Pancreas (tissue), 10 donors: ENCODE measurements at regions not wholly inside any gene's neighbourhood (a gene's known extent, or its start where the extent isn't known, plus 50 kb on each side); places are given as distances from the start of the nearest gene placed in this dataset.

ENCODE experiments used
- ATAC-seq, 4 donors: fragments of 200-7000 bp; cut with Tn5 transposase; one replicate each; pipeline versions ENCODE4 v1.8.0 to v1.9.1; 2020; ENCODE audit warnings: mild to moderate bottlenecking in 4 of 4, moderate library complexity in 4 of 4
- DNase-seq, 6 donors: peaks; one replicate each; pipeline ENCODE4 v3.0.0-alpha.2; 2020
- FAIRE-seq: peaks from 2 replicates; lab custom pipeline; 2012; peaks lifted over from hg19 to GRCh38; lab: Jason Lieb, UNC
- H3K27ac ChIP-seq, 4 donors: fragments of 200-600 bp; sonication (generic); 1 replicate in 3 of 4; 2 replicates in 1 of 4; pipeline versions ENCODE4 v1.5.0 to v1.8.0; 2020
- H3K27me3 ChIP-seq, 4 donors: fragments of 200-600 bp; one replicate each; pipeline ENCODE4 v1.8.0; 2021
- H3K36me3 ChIP-seq, 3 donors: fragments of 200-600 bp; sonication (generic) in 1 of 3; one replicate each; pipeline versions ENCODE4 v1.5.0 to v1.8.0; 2020 to 2021
- H3K4me1 ChIP-seq, 3 donors: fragments of 200-600 bp; one replicate each; pipeline ENCODE4 v1.8.0; 2021
- H3K4me3 ChIP-seq, 4 donors: fragments of 200-600 bp; sonication (generic) in 2 of 4; one replicate each; pipeline versions ENCODE4 v1.5.0 to v1.8.0; 2020 to 2021
- H3K9me3 ChIP-seq, 4 donors: fragments of 200-600 bp; one replicate each; pipeline ENCODE4 v1.8.0; 2021
- WGBS, 2 donors: extraction: QIAGEN DNeasy Blood & Tissue Kit; methylation state at CpG; one replicate each; pipeline ENCODE4 v1.1.7; 2013; 5-methylcytosine and 5-hydroxymethylcytosine counted together
- intact Hi-C, 3 donors: fragments of 100-400 bp; cut with DNase I; formaldehyde crosslinking; loops; one replicate each; pipeline versions ENCODE4 v1.11.1 to v1.14.2; 2022
- TF ChIP-seq, protein P1 (sequence below), 4 donors: fragments of 200-600 bp; sonication (generic) in 3 of 4; IDR thresholded peaks; one replicate each; pipeline versions ENCODE4 v1.5.0 to v1.8.0; 2021; ENCODE audit warnings: antibody characterized with exemption in 4 of 4
- donor health status: healthy with polysubstance abuse.
- donor health status: DM: no; HTN: no; CAD: no; lungs with moderate emphysema.
- donor health status: DM: no; HTN: no; CAD: no.
- donor health status: control.
- donor health status: control.
- donor health status: Bipolar disorder and iron deficiency.
- donor health status: DM: yes; HTN: yes; CAD: no.
- donor health status: DM: no; HTN: no; CAD: no.
- donor health status: DM: no; HTN: no; CAD: no.
- donor health status: DM: yes; HTN: yes; CAD: no.

DNA sequence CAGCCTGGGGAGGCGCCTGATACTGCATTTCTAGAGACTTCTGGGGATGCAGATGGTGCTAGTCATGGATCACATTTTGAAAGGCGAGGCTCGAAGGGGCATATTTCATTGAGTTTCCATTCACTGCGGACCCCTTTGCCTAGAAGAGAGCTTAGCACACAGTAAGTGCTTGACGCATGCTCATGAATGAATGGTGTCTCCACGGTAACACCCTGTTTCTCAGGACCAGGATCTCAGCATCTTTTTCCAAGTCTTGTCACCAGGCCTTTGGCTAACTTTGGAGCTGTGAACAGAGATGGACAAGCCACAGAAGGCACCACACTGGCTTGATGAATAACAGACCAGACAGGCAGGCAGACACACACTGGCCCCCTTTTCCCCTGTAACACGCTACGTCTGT lies 151.3 kb downstream of the FOXL1 start:
- ATAC-seq (no peak), DNase-seq (no peak), FAIRE-seq (no peak)
- 59 to 76% methylated on average over 8 of the region's 8 CpGs for WGBS, 2 donors
- intact Hi-C loops: no loop called here
- TF ChIP-seq, protein P1, sequence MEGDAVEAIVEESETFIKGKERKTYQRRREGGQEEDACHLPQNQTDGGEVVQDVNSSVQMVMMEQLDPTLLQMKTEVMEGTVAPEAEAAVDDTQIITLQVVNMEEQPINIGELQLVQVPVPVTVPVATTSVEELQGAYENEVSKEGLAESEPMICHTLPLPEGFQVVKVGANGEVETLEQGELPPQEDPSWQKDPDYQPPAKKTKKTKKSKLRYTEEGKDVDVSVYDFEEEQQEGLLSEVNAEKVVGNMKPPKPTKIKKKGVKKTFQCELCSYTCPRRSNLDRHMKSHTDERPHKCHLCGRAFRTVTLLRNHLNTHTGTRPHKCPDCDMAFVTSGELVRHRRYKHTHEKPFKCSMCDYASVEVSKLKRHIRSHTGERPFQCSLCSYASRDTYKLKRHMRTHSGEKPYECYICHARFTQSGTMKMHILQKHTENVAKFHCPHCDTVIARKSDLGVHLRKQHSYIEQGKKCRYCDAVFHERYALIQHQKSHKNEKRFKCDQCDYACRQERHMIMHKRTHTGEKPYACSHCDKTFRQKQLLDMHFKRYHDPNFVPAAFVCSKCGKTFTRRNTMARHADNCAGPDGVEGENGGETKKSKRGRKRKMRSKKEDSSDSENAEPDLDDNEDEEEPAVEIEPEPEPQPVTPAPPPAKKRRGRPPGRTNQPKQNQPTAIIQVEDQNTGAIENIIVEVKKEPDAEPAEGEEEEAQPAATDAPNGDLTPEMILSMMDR (IDR thresholded peaks at IDR 0.05): no peak
- Histone ChIP-seq H3K4me3 (no peak overlapping the region), H3K36me3 (no peaks in the 10 kb centered on the region), H3K27me3 (peaks cover 0 to 10% (median 0%) of the 10 kb centered on the region in 4 donors), H3K9me3 (no peaks in the 10 kb centered on the region), H3K4me1 (no peaks in the 10 kb centered on the region), H3K27ac (no peak overlapping the region)

DNA sequence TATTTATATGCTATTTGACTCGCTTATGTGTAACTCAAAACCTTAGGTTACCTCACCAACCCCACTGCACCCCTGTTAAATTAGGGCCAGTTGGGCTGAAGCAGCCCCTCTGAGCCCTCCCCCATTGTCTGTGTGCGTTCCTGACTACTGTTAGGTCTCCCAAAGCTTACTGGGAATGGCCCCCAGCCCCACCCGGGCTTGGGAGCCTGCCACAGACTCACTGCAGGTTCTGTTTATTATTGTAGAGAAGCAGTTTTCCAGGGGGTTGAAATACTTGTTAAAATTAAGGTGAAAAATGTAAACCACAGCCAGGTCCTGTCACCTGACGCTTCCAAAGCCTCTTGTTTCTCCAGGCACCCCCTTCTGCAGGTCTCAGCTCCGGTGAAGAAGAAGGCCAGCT lies 151.7 kb downstream of the FOXL1 start:
- Histone ChIP-seq H3K36me3 (no peaks in the 10 kb centered on the region), H3K4me1 (no peaks in the 10 kb centered on the region), H3K27ac (no peak overlapping the region), H3K4me3 (no peak overlapping the region), H3K27me3 (peaks cover 0 to 10% (median 0%) of the 10 kb centered on the region in 4 donors), H3K9me3 (no peaks in the 10 kb centered on the region)
- TF ChIP-seq, protein P1 (IDR thresholded peaks at IDR 0.05): no peak
- WGBS, 2 donors: 45 to 60% methylated on average over 5 of the region's 5 CpGs
- FAIRE-seq (no peak), DNase-seq (no peak), ATAC-seq (no peak)
- intact Hi-C loops: no loop called here

DNA sequence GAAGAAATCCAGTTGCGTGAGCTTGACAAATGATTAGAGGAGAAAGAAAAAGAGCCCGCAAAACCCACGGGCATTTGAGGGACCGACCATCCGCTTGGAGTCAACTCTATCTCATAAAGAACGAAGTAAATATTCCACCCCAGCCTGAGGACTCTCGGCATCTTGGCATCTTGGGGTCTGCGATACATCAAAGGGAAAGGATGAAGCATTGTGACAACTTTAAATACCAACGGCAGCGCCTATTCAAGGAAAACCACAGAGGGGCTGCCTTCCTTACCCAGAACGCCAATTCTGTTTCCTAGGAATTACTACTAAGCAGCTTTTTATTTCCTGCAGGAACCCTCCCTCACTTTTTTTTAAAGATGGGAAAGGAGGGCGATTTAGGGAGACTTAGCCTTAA lies 152.2 kb downstream of the FOXL1 start:
- WGBS, 2 donors: 38 to 41% methylated on average over 12 of the region's 12 CpGs
- no peak for FAIRE-seq
- intact Hi-C loops: no loop called here

DNA sequence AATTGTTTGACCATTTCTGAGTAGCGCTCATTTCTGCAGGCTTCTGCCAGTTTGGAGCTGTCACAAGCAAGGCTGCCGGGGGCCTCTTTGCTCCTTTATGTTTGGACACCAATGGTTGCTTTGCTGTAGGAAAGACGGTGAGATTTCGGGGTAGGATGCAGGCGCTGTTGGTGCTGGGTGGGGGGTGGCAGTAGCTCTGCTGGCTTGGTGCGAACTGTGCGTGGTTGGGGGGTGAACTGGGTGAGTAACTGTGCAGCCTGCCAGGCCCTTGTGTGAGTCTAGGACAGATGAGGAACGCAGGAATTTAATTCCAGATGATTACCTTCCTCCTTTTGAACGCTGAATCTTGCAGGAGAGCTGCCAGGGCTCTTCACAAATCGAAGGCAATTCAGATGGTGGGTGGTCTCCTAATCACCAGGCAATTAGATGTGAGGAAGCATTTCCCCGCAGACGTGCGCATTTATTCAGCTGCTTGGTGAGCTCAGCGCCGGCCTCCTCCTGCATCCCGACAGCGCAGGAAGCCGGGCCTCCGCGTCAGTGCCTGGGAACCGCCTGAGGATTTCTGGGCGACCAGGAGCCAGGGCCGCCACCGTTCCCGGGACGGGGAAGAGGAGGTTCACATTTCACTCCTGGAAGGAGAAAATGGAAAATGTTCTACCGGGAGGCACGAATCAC lies 154.4 kb downstream of the FOXL1 start:
- FAIRE-seq (no peak), ATAC-seq (no peak), DNase-seq (no peak)
- Histone ChIP-seq H3K36me3 (no peaks in the 10 kb centered on the region), H3K4me1 (no peaks in the 10 kb centered on the region), H3K27me3 (peaks cover 0 to 10% (median 0%) of the 10 kb centered on the region in 4 donors), H3K27ac (no peak overlapping the region), H3K9me3 (no peaks in the 10 kb centered on the region), H3K4me3 (no peak overlapping the region)
- intact Hi-C loops: no loop called here
- TF ChIP-seq, protein P1 (IDR thresholded peaks at IDR 0.05): no peak
- 41 to 53% methylated on average over 28 of the region's 28 CpGs for WGBS, 2 donors

More for the DNA sequence above, 152.2 kb downstream of the FOXL1 start:
- Histone ChIP-seq H3K27ac (no peak overlapping the region), H3K4me1 (no peaks in the 10 kb centered on the region), H3K4me3 (no peak overlapping the region), H3K27me3 (peaks cover 0 to 10% (median 0%) of the 10 kb centered on the region in 4 donors), H3K9me3 (no peaks in the 10 kb centered on the region), H3K36me3 (no peaks in the 10 kb centered on the region)
- TF ChIP-seq, protein P1 (IDR thresholded peaks at IDR 0.05): no peak
- ATAC-seq (no peak), DNase-seq (no peak)

DNA sequence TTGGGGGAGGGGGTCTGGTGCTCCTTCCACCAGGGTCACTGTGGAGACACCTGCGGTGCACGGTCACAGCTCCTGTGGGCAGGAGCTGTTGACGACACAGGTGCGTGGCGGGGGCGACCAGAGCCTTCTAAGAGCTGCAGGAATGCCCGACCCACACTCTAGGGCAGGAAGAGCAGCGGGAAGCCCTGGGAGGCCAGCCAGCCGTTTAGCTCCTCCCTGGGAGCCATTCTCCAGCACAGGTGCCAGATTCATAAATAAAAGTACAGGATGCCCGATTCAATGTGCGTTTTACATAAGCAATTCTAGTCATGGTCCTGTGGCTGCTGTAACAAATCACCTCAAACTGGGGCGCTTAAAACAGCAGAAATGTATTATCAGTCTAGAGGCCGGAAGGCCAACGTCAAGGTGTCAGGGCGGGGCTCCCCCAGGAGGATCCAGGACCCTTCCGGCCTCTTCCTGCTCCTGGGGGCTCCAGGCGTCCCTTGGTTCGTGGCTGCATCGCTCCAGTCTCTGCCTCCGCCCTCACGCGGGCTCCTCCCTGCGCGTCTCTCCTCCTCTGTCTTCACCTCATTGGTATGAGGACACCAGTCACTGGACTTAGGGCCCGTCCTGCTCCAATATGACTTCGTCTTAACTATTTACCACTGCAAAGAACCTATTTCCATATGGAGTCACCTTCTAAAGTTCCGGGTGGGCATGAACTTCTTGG lies 155.4 kb downstream of the FOXL1 start:
- intact Hi-C loops: no loop called here
- no peaks in the 10 kb centered on the region for H3K9me3 ChIP-seq
- FAIRE-seq (no peak), DNase-seq (no peak), ATAC-seq (no peak)
- H3K36me3 ChIP-seq: no peaks in the 10 kb centered on the region
- TF ChIP-seq, protein P1 (IDR thresholded peaks at IDR 0.05): no peak
- H3K4me3 ChIP-seq: no peak overlapping the region
- 48 to 52% methylated on average over 27 of the region's 27 CpGs for WGBS, 2 donors
- no peaks in the 10 kb centered on the region for H3K4me1 ChIP-seq
- no peak overlapping the region for H3K27ac ChIP-seq
- peaks cover 0 to 10% (median 0%) of the 10 kb centered on the region in 4 donors for H3K27me3 ChIP-seq
